KG1 (cell line): ENCODE measurements at regions not wholly inside any gene's neighbourhood (a gene's known extent, or its start where the extent isn't known, plus 50 kb on each side); places are given as distances from the start of the nearest gene placed in this dataset.
"Not testable (repeated sequence)": the region's sequence is repeated elsewhere in the genome, so short reads cannot be mapped to it uniquely, and the experiment has no call there.

Experiments
- DNase-seq: peaks from one replicate; lab custom pipeline; 2025; lab: John Stamatoyannopoulos, UW

DNA sequence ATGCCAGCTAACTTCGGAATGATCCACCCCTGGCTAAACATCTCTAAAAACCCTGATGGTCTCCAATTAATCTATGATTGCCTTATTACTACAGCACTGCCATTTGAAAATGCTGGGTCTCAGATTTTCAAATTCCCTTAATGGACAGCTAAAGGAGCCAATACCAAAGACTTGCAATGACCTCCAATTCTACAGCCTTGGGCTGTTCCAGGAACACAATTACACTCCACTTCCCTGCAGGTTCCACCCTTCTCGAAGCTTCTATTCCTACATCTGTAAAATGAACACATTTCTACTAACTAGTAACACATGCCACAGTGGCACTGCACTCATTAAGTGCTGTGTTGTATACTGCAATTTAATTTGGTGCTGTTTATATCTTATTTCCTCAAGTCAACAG lies 85.7 kb upstream of the AK4 start:
- DNase-seq, result no peak

DNA sequence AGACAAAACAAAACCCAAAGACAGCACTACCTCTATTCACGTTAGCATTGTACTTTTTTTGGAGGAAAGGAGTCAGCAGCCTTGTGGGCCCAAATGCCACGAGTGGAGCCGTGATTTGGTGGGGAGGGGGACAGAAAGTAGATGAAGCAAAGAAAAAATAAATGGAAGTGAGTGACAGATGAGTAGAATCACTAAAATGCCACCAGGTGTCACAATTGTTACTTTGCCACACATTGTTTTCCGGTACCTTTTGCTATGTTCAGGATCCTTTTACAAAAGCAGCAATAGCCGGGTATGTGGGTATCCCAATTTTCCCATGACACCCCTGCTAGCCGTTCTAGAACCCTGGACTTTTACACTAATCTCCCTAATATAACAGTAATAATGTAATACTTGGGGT lies 85.0 kb upstream of the AK4 start:
- DNase-seq, result no peak

DNA sequence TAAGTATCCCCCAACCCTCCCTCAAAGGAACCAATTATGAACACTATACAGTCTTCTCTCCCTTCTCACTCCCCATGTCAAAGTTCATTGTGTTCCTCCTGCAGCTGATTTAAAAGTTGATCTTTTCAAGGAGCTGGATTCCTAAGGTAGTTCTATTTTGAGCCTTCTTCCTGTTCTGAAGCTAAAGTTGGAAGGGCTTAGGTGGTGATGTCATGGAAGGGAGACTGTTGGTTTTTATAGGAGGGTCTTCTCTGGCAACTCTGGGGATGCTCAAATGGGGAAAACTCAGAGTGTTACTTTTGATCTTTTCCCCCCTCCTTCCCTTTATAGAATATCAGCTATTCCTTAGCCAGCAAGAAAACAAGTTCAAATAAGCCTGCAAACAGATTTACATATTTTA lies 83.0 kb upstream of the AK4 start:
- no peak for DNase-seq

DNA sequence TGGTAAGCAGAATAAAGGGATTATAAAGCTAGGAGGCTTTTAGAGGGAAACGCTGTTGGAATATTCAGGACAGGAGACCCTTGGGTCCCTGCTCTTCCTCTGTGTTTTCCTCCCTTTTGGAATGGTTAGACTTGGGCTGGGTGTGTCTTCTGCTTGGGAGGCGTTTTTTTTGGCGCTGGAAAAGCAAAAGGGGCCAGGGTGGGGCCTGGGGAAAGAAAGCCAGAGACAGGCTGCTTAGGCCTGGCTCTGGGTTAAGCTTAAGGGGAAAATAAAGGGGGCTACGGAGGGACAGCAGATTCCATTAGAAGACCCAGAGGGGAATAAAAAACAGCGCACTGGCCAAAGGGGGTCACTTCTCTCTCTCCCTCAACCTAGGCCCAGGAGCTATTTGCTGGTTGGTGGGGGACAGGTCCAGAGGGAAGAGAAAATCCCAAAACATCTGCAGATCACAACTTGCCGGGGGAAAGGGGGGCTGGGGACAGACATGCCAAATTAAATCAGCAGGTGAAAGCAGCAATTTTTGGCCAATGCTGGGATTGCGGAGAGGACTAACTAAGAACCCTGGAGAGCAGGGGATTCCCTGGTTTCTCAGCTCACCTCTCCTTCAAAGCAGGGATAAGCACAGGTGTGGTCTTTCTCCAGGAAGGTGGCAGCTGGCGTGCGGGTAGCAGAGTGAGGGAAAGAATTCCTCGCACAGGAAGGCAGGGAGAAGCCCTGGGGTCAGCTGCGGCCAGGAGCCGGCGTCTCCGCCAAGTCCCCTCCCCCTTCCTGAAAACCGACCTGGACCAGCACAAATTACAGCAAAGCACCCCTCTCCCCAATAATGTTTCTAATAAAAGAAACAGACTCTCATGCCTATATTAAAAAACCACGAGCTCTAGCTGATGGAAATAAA lies 82.2 kb upstream of the AK4 start:
- no peak for DNase-seq

DNA sequence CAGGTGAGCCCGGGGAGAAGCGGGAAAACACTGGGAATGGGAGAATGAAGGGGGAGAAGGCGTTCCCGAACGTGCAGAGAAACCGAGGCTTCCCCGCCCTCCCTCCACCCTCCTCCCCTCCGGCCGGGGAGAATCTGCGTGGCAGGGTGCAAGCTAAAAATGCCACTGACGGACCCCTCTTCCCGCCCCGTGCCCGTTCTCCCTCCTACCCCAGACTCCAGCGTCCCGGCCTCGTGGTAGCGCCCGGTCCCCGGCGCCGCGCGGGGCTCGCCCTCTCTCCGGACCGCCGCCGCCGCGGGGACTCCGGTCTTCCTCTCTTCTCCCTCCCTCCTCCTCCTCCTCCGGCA lies 81.6 kb upstream of the AK4 start:
- DNase-seq, result no peak

DNA sequence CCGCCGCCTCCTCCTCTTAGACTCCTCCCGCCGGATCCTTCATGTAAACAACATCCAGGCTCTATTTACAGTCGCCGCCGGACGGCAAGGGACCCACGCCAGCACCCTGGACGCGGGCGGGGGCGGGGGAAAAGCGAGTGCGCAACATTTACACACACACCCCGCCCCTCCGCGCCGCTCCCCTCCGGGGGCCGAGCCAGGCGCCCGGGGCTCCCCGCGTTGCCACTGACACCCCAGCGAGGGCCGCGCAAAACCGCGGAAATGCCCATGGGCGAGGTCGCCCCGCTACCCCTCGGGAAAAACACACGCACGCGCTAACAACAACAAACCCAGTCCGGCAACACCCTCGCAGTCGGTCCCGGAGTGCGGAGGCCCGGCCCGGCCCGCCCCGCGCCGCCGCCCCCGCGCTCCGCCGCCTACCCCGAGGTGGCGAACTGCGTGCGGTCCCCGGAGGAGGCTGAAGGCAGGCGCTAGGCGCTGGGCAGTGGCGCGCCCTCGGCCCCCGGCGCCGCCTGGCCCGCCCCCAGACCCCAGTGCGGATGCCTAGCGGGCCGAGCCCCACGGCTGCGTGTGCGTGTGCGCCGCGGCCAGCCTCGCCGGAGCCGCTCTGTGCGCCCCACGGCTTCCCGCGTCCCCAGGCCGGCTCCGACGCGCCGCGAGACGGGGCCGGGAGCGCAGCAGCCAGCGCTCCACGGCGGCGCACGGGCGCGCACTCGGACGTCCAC lies 81.1 kb upstream of the AK4 start:
- peak; percentile 16 for DNase-seq

DNA sequence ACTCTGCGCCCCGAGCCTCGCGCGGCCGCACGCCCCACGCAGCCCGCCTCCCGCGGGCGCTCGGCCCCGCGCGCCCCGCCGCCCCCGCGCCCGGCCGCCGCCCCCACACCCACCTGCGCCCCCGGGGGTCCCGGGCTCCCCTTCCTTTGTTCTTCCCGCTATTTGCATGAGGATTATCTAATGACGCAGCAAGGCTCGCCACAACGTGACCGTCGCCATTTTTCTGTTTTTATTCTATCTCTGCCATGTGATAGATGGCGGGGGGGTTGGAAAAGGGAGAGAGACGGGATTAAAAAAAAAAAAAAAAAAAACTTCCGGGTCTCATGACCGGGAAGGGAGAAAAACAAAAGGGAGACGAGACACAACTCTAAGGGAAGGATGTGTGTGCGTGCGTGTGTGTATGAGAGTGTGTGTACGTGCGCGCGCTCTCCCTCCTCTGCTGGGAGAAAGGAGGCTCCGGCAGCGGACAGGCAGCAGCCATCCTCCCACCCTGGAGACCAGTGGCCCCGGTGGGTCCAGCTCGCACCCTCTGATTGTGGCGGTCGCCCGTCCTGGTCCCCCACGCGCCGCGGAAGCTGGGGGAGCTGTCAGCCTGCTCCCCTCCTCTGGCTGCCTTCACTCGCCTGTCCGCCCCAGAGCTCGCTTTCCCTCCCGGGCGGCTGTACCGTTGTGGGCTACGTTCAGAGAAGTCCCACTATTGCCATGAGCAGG lies 80.4 kb upstream of the AK4 start:
- DNase-seq, result peak; percentile 40

DNA sequence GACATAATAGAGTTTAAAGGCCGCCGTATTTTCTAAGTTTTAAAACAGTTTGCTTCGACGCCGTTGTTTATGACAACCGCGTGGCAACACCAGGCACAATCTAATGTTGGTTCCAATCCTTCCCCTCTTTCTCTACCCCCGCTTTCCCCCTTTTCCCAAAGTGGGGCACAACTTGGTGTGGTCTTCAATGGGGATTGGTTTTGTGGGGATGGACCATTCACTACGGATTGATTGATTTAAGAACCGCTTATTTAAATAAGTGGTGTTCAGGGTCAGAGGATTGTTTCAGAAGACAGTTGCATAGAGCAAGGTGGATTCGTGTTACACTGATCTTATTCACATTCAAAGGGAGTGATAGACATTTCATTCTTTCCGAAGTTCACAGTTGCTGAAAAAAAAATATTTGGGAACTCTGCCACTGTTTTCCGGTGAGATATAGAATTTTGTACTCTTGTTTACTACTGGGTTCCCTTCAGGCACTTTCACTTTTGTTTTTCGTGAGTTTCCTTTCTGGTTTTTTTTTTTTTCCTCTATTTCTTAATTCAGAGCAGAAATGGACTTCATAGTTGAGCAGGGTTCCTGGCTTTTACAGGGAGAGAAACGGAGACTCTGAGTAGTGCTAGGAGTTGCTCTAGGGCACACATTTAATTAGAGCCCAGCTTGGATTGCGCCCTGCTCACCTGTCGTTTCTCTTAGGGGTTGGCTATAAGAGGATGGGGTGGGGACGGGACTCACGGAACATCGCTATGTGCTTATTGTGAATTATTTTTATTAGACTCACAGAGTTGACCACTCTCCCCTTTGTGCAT lies 79.6 kb upstream of the AK4 start:
- peak; percentile 47 for DNase-seq

DNA sequence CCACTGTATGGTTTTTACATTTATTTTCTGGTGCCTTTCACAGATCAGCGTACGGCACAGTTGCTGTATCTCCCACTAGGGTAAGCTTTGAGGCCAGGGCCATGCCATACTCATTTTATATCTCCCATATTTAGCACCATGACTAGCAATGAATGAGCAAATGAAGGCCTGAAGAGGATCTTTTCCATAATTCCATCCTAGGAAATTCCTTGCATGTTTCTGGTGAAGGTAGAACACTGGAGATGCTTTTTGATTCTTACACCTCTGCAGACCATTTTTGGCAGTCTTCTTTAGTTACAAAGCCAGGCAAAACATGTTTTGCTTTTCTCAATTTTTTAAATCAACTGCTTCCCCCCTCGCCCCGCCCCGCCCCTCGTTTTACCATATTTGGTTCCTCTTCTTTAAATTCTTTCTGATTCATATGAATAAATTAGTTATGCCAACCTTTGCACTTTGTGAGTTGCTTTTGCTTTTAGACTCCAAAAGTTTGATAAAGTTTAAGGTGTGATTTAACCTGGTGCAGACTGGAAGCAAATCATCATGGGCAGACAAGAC lies 78.9 kb upstream of the AK4 start:
- DNase-seq, result peak; percentile 44

DNA sequence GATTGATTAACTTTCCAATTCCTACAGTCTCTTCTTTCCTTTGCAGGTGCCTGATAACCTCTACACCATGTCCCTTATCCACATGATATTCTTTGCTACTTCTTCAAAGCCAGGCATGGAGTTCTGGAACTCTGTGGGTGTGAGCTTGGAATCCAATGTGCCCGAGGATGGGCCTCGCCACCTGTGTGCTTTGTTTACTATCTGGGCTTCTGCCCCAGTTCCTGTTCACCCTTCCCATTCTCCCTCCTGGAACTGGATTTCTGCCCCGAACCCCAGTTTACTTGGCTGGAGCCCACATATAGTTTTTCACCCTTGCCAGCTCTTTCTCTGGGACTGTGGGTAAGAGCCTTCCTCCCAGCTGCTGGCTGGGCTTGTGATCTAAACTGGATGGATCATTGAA lies 75.2 kb upstream of the AK4 start:
- DNase-seq, result no peak

DNA sequence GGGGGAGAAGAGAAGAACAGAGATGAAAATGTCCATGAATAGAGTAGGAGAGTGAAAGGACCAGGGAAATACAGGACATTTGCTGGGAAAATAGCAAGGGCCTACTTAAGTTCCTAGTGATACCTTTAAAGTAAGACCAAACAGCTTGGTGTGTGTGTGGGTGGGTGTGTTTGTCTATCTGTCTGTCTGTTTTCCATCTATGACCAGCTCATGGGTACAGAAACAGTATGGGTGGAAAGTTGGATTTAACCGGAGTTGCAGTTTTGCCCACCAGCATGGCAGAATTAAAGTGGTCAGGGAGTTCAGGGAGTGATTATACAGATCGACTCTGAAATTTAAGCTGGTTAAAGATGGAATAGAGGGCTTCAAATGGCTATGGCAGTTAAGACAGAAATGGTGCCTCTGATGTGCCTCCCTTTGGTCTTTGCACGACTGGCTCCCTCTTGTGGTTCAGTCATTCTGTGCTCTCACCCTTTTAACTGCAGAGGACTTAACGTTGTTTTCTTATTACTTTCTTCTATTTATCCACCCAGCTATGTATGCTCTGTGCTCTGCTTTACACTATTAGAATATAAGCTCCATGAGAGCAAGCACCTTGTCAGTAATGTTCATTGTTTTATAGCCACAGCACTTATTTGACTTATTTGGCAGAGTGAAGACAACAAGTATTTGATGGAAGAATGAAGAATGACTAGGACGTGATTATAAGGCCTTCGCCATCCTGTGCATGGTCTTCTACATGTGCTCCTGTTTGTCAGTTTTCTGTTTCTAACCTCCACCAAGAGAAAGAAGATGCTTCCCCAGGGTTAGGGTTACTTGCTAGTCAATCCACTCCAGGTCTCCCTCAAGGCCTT lies 72.7 kb upstream of the AK4 start:
- DNase-seq, result peak; percentile 14

DNA sequence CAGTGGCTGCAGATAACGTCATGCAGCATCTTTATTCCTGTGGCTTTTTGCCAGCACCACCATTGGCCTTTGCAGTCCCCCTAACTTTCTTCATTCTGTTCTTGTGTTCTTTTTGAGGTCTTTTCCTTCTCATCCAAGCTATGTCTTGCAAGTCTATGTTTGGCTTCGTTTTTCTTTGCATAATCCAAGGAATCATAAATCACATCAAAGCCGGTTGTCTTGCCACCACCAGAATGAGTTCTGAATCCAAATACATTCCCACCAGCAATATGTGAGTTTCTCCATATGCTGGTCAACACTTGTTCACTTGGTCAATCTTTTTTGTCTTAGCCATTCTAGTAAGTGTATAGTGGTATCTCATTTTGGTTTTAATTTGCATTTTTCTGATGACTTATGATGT lies 70.6 kb upstream of the AK4 start:
- DNase-seq, result no peak

DNA sequence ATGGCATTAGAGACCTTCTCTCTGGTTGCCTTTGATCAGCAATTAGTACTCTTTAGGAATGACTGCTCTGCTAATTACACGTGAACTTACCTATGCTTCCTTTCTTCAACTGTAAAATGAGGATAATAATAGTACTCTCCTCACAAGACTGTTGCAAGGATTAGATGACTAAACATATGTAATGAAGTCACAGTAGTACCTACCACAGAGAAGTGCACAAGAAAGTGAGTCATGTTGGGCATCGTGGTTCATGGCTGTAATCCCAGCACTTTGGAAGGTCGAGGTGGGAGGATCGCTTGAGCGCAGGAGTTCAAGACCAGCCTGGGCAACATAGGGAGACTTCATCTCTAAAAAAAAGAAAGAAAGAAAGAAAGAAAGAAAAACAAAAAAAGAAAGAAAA lies 68.1 kb upstream of the AK4 start:
- DNase-seq, result no peak

DNA sequence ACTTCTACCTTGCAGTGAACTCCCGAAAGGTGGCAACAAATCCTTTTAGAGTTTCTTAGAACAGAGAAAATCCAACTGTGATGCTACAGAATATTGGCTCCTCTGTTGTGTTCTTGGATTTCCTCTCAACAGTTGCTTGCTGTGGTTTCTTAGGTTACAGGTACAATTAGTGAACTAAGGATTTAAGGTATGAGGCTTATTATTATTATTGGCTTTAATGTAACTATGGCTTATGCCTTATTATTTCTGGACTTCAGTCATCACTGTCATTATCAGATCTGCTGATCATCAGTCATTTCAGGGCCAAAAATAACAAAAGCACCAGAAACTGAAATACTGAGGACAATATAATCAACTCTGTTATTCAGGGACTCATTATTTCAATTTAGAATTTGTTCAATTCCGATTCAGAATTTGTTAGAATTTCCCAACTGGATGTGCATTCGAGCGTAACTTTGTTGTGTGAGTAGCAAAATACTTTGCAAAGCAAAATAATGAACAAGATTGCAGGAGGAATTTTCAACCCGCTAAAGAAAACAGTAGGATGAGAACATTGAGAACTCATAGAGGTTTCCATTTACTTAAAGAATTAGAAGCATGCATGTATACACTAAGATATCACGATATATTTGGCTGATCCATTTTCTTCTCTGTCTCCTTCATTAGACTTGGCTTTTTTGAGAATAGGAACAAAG lies 65.5 kb upstream of the AK4 start:
- DNase-seq, result no peak

DNA sequence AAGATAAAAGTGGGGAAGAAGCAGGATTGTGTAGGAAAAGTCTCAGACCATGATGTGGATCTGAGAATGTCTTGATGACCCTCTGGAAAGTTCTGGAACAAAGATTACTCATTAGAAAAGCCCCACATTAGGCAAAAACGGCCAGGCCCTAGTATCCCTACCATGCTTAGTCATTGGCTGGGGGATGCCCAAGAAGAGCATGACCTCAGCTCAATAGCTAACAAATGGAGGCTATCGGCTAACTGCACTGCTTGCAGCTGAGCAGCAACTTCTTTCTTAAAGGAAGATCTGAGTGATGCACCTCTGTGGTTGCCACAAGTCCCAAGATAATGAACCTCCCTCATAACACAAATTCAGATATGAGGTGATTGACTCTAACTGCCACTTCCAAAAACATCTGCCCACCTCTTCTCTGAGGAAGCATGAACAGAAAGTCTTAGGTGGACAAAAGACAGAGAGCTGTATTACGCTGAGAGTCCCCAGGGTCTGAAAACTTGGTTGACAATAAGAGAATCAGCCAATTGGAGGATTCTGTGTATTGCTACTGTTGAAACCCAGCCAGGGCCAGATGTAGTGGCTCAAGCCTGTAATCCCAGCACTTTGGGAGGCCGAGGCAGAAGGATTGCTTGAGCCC lies 64.6 kb upstream of the AK4 start:
- no peak for DNase-seq

DNA sequence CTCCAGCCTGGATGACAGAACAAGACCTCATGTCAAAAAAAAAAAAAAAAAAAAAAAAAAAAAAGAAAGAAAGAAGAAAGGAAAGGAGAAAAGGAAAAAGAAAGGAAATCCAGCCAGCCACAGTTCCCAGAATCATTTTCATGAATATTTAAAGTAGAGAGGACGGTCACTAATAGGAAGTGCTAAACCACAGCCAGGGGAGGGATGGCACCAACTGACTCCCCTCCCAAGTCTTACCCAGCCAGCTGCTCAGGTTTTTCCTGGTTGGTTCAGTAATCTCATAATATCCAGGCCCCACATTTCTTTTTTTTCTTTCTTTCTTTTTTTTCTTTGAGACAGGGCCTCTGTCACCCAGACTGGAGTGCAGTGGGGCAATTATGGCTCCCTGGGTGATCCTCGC lies 63.9 kb upstream of the AK4 start:
- DNase-seq, result no peak

DNA sequence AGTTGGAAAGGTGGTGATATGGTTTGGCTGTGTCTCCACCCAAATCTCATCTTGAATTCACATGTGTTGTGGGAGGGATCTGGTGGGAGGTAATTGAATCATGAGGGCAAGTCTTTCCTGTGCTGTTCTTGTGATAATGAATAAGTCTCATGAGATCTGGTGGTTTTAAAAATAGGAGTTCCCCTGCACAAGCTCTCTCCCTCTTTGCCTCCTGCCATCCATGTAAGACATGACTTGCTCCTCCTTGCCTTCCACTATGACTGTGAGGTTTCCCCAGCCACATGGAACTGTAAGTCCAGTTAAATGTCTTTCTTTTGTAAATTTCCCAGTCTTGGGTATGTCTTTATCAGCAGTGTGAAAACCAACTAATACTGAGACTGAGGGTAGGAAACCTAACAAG lies 60.5 kb upstream of the AK4 start:
- not testable (repeated sequence) for DNase-seq

DNA sequence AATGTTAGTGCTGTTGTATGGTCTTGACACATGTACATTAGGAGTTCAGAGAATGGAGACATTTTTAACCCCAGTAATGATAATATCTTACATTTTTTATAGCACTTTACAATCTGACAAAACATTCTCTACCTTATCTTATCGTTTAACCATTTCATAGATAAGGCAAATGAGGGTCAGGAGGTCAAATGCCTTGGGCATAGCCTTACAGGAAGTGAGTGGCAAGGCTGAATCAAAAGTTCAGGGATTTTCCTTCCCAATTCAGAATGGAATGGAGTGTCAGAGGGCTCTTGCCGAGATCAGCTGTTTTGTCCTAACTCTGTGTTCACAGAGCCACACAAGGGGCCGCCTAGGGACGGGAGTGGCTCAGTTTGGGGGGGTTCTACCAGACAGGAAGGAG lies 57.6 kb upstream of the AK4 start:
- DNase-seq, result no peak

DNA sequence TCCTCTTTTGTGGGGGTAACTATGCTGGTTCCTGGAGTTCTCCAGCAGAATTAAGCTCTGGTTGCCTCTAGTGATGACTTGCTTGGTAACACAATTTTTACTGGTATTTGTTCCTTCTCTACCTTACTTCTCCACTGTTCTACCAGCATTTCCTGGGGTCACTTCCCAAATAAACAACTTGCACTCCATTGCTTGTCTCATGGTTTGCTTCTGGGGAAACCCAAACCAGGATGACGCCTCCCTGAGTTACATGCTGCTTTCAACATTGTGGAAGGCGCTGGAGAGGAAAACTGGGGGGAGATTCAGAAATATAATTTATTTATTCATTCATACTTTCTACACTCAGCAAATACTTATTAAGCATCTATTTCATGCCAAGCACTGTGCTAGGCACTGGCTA lies 55.3 kb upstream of the AK4 start:
- DNase-seq, result no peak

DNA sequence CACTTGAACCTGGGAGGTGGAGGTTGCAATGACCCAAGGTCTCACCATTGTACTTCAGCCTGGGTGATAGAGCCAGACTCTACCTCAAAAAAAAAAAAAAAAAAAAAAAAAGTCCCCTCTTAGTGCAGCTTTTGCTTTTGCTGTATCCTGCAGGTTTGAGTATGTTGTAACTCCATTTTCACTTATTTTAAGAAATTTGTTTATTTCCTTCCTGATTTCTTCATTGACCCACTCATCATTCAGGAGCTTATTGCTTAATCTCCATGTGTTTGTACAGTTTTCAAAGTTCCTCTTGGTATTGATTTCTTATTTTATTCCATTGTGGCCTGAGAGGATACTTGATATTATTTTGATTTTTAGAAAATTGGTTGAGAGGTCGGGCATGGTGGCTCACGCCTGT lies 50.9 kb upstream of the AK4 start:
- DNase-seq, result no peak
